Memory B cell (primary cell): ENCODE measurements at regions not wholly inside any gene's neighbourhood (a gene's known extent, or its start where the extent isn't known, plus 50 kb on each side); places are given as distances from the start of the nearest gene placed in this dataset.

Source experiments
- ATAC-seq: fragments of 150-1000 bp; cut with Tn5 transposase; 2 replicates; pipeline ENCODE4 v1.10.0; 2021; ENCODE audit warnings: low read depth, mild to moderate bottlenecking, moderate library complexity
- DNase-seq, 2 donors: peaks; one replicate each; pipeline ENCODE4 v3.0.0; 2022; ENCODE audit warnings: low spot score in 2 of 2
- H3K27ac Mint-ChIP-seq: one replicate; pipeline ENCODE4 v1.8.0; 2022; ENCODE audit warnings: mild to moderate bottlenecking, moderate library complexity, mixed read lengths
- H3K27me3 Mint-ChIP-seq: one replicate; pipeline ENCODE4 v1.8.0; 2022; ENCODE audit warnings: mixed read lengths
- H3K36me3 Mint-ChIP-seq: one replicate; pipeline ENCODE4 v1.8.0; 2022; ENCODE audit warnings: mild to moderate bottlenecking, mixed read lengths
- H3K4me1 Mint-ChIP-seq: one replicate; pipeline ENCODE4 v1.8.0; 2022; ENCODE audit warnings: mixed read lengths
- H3K4me3 Mint-ChIP-seq: one replicate; pipeline ENCODE4 v1.8.0; 2022; ENCODE audit warnings: mild to moderate bottlenecking, moderate library complexity, mixed read lengths
- H3K9me3 Mint-ChIP-seq: one replicate; pipeline ENCODE4 v1.8.0; 2022; ENCODE audit warnings: mixed read lengths

DNA sequence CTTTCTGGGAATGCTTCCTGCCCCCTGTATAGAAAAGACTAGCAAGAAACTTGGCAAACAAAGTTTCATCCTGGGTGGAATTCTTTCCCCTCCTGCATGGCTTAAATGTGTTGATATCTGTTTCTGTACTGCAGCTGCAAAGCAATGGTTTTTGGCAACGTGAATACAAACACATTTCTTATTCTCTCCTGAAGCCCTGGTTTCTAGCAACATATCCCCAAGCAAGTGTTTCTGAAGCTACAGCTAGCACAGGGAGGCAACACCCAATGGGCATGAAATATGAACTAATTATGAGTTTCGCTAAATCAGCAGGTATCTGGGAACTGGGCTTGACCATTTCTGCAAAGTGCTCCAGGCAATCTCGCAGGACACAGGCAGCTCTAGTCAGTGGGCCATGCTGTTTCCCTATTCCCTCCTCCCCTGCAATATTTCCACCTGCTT is 392.3 kb upstream of the TMPO start:
- Mint-ChIP-seq H3K4me1 (no peaks in the 10 kb centered on the region), H3K9me3 (no peaks in the 10 kb centered on the region), H3K36me3 (no peaks in the 10 kb centered on the region), H3K27ac (no peak overlapping the region), H3K27me3 (no peaks in the 10 kb centered on the region), H3K4me3 (no peak overlapping the region)
- ATAC-seq (no peak), DNase-seq (no peak)

DNA sequence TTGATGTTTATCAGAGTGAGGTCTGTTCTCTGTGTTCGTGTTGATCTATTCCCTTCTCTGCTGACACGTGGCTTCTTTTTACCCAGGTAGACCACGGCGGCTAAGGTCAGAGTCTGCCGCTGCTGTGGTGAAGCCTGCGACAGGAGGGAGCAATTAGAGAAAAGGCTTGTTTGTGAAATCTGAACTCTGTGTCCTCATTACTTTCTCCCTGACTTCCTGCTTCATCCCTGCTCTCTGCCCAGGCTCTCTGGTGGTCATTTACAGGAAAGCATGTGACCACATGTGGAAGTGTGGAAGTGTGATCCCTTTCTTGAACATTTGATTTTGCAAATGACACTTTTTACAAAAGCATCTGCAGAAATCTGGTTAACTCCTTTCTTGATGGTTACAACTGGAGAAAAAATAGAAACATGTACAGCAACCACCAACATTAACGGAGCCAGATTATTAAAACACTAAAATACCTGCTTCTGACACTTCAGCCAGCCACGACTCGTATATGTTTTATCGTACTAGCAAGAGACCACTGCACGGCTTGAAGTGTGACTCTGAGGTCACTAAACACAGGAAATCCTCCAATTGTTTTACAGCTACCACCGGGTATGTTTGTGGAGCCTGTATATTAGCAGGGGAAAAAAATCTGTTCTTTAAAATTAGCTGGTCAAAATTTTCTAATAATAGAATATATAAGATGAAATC is 388.6 kb upstream of the TMPO start:
- H3K4me1 Mint-ChIP-seq: no peaks in the 10 kb centered on the region
- DNase-seq (no peak), ATAC-seq (no peak)
- no peaks in the 10 kb centered on the region for H3K9me3 Mint-ChIP-seq
- H3K36me3 Mint-ChIP-seq: no peaks in the 10 kb centered on the region
- H3K27me3 Mint-ChIP-seq: peaks cover 5% of the 10 kb centered on the region
- no peak overlapping the region for H3K27ac Mint-ChIP-seq
- H3K4me3 Mint-ChIP-seq: no peak overlapping the region

DNA sequence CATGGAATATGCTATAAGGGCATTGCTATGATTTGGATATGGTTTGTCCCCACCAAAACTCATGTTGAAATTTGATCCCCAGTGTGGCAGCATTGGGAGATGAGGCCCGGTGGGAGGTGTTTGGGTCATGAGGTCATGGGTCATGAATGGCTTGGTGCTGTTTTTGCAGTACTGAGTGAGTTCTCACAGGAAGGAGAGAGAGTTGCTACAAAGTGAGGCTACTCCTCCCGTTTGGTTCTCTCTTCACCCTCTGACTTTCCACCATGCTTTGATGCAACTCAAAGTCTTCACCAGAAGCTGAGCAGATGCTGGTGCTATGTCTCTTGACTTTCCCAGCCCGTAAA is 388.1 kb upstream of the TMPO start:
- no peaks in the 10 kb centered on the region for H3K4me1 Mint-ChIP-seq

DNA sequence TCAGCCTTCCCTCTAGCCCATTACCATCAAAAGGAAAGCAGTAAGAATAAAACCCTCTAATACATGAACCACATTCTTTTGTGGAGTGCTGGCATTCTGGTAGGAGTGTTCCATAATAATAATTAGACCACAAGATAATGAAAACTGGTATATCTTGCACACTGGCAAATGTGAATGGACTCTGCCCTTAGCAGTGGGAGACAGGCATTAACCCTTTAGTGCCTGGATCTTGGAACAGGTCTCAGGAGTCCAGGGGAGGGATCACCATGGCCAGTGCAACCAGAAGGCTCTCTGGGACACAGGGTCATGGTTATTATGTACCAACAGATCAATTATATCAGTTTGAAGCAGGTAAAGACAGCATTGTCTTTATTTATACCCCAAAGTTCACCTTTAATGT is 387.5 kb upstream of the TMPO start:
- Mint-ChIP-seq H3K36me3 (no peaks in the 10 kb centered on the region), H3K4me1 (no peaks in the 10 kb centered on the region), H3K4me3 (no peak overlapping the region), H3K27ac (no peak overlapping the region), H3K27me3 (peaks cover 5% of the 10 kb centered on the region), H3K9me3 (no peaks in the 10 kb centered on the region)
- ATAC-seq (no peak), DNase-seq (no peak)

More for the DNA sequence above, 388.1 kb upstream of the TMPO start:
- no peak for DNase-seq
- Mint-ChIP-seq H3K9me3 (no peaks in the 10 kb centered on the region), H3K4me3 (no peak overlapping the region), H3K27ac (no peak overlapping the region), H3K27me3 (peaks cover 5% of the 10 kb centered on the region), H3K36me3 (no peaks in the 10 kb centered on the region)
- ATAC-seq: no peak

DNA sequence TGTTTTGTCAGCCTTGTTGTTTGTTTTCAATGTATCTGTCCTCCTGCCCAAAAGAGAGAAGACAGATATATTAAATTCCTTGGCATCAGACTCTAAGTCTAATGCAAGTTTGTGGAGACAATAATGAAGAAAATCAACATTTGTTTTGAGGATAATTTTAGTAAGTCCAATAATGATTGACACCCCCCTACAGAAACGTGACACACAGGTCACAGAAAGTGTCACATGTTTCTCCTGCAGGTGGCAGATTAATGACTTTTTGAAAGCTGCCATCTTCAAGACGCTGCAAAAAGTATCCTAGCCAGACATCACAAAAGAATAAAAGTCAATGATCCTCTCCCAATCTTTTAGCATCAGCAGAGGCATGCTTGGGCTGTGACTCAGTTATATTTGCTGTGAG is 378.8 kb upstream of the TMPO start:
- Mint-ChIP-seq H3K4me3 (no peak overlapping the region), H3K4me1 (no peaks in the 10 kb centered on the region), H3K27ac (no peak overlapping the region), H3K27me3 (no peaks in the 10 kb centered on the region), H3K9me3 (no peaks in the 10 kb centered on the region), H3K36me3 (no peaks in the 10 kb centered on the region)
- DNase-seq (no peak), ATAC-seq (no peak)

DNA sequence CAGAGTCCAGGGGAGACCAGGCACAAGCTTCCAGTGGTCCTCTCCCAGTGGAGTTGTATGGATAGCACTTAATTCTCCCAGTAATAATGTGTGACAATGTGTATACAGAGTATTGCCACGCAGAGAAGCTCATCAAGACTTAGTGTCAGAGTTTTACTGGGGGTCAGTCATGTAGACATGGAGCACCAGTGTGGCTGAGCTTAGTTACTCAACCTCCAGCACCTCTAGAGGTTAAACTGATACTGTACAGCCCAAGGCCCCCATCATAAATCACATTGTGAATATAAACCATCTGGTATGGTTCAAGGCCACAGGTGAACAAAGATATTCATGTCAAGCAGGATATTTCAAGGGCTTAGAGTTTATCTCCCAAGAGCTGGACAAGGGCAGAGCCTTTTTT is 378.1 kb upstream of the TMPO start:
- no peak overlapping the region for H3K27ac Mint-ChIP-seq
- no peaks in the 10 kb centered on the region for H3K4me1 Mint-ChIP-seq
- no peaks in the 10 kb centered on the region for H3K9me3 Mint-ChIP-seq
- DNase-seq: no peak
- H3K36me3 Mint-ChIP-seq: no peaks in the 10 kb centered on the region
- no peak overlapping the region for H3K4me3 Mint-ChIP-seq
- H3K27me3 Mint-ChIP-seq: no peaks in the 10 kb centered on the region
- no peak for ATAC-seq

DNA sequence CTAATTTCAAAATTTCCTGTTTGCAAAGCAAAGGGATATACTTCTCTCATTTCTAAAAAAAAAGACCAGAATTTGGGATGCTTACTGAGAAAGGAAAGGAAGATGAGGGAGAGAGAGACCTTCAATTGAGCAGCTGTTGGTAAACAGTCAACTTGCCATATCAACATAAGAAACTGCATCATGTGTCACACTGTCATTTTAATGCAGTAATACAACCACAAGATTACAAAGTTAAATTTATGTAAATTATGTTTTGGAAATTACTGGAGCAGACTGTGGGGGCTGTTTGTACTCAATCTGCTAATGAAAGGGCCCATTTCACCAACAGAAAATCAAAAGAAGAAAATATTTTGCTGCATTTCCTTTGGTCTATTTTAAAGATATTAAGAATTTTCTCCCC is 370.4 kb upstream of the TMPO start:
- Mint-ChIP-seq H3K27me3 (no peaks in the 10 kb centered on the region), H3K27ac (no peak overlapping the region), H3K4me3 (no peak overlapping the region), H3K4me1 (no peaks in the 10 kb centered on the region), H3K36me3 (no peaks in the 10 kb centered on the region), H3K9me3 (no peaks in the 10 kb centered on the region)
- ATAC-seq (no peak), DNase-seq (no peak)

DNA sequence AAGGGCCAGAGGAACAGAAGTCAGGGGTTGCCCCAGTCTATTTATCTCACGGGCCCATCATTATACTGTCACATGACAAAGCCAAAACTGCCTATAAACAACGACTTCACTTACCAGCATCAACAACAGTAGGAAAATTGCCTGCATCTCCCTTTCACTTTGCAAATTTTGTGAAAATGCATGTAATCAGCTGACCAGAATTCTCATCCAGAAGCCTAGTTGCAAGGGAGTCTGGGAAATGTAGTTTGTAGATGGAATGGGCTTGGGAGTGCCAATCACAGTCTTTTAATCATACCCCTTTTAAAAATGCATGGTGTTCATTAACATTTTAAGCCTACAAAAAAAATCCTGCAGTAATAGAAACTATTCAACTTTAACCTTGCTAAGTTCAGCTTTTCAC is 369.3 kb upstream of the TMPO start:
- Mint-ChIP-seq H3K4me3 (no peak overlapping the region), H3K9me3 (no peaks in the 10 kb centered on the region), H3K27me3 (no peaks in the 10 kb centered on the region), H3K36me3 (no peaks in the 10 kb centered on the region), H3K27ac (no peak overlapping the region), H3K4me1 (no peaks in the 10 kb centered on the region)
- ATAC-seq (no peak), DNase-seq (no peak)

DNA sequence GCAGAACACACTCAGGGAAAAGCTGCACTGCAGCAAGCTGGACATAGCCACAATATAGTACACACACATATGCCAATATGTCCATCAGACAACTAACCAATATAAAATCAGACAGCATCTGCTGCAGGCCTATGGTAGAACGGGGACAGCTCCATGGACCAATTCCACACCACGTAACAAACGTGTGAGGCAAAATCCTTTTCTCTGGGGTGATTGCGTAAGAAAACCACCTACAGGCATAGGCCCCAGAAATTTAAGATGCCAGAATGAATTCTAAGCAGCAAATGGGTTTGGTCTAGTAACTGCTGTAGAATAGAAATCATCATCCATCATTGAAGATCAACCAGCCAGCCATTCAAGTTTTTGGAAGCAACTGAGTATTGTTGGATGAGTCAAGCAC is 368.9 kb upstream of the TMPO start:
- H3K4me1 Mint-ChIP-seq: no peaks in the 10 kb centered on the region
- no peaks in the 10 kb centered on the region for H3K9me3 Mint-ChIP-seq
- no peak overlapping the region for H3K27ac Mint-ChIP-seq
- no peak for DNase-seq
- no peaks in the 10 kb centered on the region for H3K27me3 Mint-ChIP-seq
- no peaks in the 10 kb centered on the region for H3K36me3 Mint-ChIP-seq
- H3K4me3 Mint-ChIP-seq: no peak overlapping the region
- ATAC-seq: no peak

DNA sequence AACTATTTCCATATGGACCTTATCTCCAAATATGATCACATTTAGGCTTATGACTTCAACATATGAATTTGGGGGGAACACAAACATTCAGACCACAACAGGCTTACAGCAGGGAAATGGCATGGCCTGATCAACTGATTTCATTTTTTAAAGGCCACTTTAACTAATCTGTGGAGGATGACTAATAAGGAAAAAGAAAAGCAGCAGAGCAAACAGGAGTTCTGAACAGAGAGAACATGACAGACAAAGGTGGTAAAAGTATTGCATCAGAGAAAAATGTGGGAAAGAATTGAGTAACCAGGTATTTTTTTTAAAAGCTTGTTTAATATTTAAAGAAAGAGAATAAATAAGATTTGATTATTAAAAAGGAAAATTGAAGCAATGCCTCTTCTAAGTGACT is 366.1 kb upstream of the TMPO start:
- H3K4me1 Mint-ChIP-seq: no peaks in the 10 kb centered on the region
- no peak for ATAC-seq
- H3K9me3 Mint-ChIP-seq: peaks cover 5% of the 10 kb centered on the region
- DNase-seq: no peak
- H3K27ac Mint-ChIP-seq: no peak overlapping the region
- no peaks in the 10 kb centered on the region for H3K36me3 Mint-ChIP-seq
- peaks cover 3% of the 10 kb centered on the region for H3K27me3 Mint-ChIP-seq
- no peak overlapping the region for H3K4me3 Mint-ChIP-seq

DNA sequence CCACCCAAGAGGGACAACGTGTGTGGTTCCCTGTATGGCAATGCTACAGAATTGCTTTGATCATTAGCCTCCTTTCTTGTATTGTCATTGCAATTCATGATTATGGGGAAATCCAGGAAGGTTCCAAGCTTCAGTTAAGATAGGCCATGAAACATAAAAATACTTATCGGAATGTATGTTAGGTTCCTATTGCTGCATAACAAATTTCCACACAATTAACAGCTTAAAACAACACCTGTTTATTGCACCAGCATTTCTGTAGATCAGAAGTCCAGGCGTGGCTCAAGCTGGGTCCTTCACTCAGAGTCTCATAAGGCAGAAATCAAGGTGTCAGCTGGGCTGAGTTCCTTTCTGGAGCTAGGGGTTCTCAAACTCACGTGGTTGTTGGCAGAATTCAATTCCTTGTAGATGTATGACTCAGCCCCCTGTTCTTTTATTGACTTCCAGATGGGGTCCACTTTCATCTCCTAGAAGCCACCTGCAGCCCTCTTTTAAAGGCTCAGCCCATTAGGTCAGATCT is 365.6 kb upstream of the TMPO start:
- no peaks in the 10 kb centered on the region for H3K4me1 Mint-ChIP-seq
- no peaks in the 10 kb centered on the region for H3K36me3 Mint-ChIP-seq
- no peak for ATAC-seq
- peaks cover 5% of the 10 kb centered on the region for H3K9me3 Mint-ChIP-seq
- H3K4me3 Mint-ChIP-seq: no peak overlapping the region
- H3K27me3 Mint-ChIP-seq: peaks cover 3% of the 10 kb centered on the region
- DNase-seq: no peak
- no peak overlapping the region for H3K27ac Mint-ChIP-seq

DNA sequence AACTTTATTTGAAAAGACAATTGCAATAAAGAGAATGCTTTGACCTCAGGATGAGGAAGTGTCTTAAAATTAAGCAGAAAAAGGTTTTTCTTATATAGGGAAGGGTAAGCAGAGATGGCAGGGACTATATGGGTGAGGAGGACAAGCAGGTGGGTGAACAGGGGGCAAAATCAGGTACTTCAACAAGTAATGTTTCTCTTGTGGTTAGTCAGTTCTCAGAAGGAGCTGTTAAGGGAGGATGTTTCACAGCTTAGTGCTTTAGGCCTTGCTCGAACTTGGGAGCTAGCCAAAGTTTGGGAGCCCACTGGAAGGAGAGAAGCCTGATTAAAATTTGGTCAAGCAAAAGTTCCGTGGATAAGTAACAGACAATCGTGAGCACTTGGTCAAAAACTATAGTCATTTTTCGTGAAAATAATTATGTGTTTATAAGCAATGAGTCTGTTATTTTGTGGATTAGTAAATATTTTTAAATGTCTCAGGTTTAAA is 364.2 kb upstream of the TMPO start:
- Mint-ChIP-seq H3K27me3 (peaks cover 3% of the 10 kb centered on the region), H3K27ac (no peak overlapping the region), H3K9me3 (peaks cover 5% of the 10 kb centered on the region), H3K36me3 (no peaks in the 10 kb centered on the region), H3K4me3 (no peak overlapping the region), H3K4me1 (no peaks in the 10 kb centered on the region)
- ATAC-seq: no peak
- DNase-seq: no peak

DNA sequence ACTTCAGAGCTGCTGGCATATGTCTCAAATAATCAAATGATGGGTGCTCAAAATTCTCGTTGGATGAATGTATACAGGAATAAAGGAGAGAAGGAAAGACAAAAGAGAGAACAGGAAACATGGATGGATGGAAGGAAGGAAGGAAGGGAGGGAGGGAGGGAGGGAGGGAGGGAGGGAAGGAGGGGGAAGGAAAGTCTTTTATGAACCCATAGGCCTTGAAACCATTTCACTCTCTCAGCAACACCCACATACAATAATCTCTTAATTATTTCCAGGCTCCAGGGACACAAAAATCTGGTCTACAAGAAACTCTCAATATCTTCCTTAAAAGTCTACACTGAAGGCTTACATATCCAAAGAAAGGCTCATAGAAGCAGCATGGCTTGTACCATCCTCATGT is 363.4 kb upstream of the TMPO start:
- DNase-seq: no peak
- no peak for ATAC-seq
- Mint-ChIP-seq H3K4me1 (no peaks in the 10 kb centered on the region), H3K27ac (no peak overlapping the region), H3K4me3 (no peak overlapping the region), H3K27me3 (peaks cover 3% of the 10 kb centered on the region), H3K9me3 (peaks cover 5% of the 10 kb centered on the region), H3K36me3 (no peaks in the 10 kb centered on the region)

DNA sequence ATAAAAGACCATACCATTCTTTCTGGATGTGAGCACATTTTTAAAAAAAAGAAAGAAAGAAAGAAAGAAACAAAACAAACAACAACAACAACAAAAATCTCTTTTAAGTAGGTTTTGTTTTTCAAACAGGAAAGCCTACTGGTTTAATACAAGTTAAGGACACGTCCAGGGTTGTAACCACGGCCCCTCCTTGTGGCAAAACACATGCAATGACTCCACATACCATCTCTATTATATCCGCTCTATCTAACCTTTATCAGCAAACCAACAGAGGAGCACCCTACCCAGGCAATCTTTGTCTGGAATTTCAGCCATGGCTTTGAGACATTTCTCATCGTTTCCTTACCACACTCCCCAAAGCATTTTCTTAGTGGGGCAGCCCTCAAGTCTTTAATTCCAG is 360.5 kb upstream of the TMPO start:
- peaks cover 5% of the 10 kb centered on the region for H3K9me3 Mint-ChIP-seq
- H3K4me1 Mint-ChIP-seq: no peaks in the 10 kb centered on the region
- no peak overlapping the region for H3K4me3 Mint-ChIP-seq
- ATAC-seq: no peak
- H3K27me3 Mint-ChIP-seq: peaks cover 3% of the 10 kb centered on the region
- DNase-seq: no peak
- H3K36me3 Mint-ChIP-seq: no peaks in the 10 kb centered on the region
- H3K27ac Mint-ChIP-seq: no peak overlapping the region

DNA sequence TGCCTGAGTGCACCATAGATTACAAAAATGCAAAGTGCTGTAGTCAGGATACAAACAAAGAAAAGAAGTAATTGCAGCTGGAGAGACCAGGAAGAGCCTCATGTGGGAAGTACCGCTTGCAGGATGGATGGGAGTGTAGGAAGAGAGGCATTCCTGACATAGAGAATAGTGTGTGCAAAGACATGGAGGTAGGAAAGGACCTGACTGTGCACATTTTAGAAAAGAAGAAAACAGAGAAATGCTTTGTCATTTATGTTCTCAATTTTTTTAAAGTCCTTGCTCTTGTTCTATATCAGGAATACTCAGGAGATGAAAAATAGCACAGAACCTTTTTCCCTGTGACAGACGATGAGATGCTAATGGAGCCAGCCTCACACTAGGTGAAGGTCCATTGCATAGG is 358.7 kb upstream of the TMPO start:
- H3K4me3 Mint-ChIP-seq: no peak overlapping the region
- peaks cover 3% of the 10 kb centered on the region for H3K27me3 Mint-ChIP-seq
- no peaks in the 10 kb centered on the region for H3K4me1 Mint-ChIP-seq
- H3K36me3 Mint-ChIP-seq: no peaks in the 10 kb centered on the region
- no peak overlapping the region for H3K27ac Mint-ChIP-seq
- no peak for ATAC-seq
- no peak for DNase-seq
- H3K9me3 Mint-ChIP-seq: peaks cover 5% of the 10 kb centered on the region
